NCI-H524 treated with DMSO at 0.1 percent for 48 hours (cell line): ENCODE measurements at regions not wholly inside any gene's neighbourhood (a gene's known extent, or its start where the extent isn't known, plus 50 kb on each side); places are given as distances from the start of the nearest gene placed in this dataset.
"Not testable (repeated sequence)": the region's sequence is repeated elsewhere in the genome, so short reads cannot be mapped to it uniquely, and the experiment has no call there.

Experiments
- DNase-seq: peaks from one replicate; lab custom pipeline; 2025; lab: John Stamatoyannopoulos, UW

DNA sequence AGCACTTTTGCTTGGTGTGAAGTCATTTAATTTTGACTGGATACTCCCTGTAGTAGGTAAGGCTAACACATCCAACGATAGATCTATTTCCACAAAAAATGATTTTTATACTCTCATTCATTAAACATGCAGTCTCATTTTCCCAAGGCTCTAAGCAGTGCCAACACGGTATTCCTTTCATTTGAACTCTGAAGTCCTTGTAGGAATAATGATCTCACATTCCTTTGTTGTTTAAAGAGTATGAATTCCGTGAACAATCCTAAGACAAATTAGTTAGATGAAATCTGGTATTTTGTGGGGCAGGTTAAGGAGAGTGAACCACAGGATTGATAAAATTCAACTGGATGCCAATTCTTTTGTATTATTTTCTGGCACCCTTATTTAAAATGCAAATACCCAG lies 66.6 kb downstream of the LACC1 start:
- DNase-seq, result no peak

DNA sequence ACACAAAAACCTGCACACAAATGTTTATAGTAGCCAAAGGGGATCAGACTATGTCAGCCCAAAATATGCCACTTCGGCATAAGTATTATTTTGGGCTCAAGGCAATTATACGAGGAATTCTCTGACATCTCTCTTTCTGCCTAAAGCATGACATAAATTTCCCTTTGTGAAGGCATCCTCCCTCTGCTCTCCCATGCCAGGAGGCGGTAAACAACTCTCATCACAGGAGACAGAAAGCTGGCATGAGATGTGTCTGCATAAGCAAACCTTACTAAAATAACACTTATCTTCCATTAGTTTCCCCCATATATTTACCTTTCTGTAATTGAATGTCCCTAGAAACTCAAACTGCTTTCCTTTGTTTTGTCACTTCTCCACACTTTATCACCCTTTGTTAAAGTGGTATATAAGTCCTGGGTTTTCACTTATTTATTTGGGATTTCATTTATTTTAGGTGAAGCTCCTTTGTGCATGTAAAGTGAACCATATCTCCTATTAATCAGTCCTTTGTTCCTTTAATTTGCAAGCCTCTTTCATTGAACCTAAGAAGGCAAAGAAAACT lies 68.3 kb downstream of the LACC1 start:
- no peak for DNase-seq

DNA sequence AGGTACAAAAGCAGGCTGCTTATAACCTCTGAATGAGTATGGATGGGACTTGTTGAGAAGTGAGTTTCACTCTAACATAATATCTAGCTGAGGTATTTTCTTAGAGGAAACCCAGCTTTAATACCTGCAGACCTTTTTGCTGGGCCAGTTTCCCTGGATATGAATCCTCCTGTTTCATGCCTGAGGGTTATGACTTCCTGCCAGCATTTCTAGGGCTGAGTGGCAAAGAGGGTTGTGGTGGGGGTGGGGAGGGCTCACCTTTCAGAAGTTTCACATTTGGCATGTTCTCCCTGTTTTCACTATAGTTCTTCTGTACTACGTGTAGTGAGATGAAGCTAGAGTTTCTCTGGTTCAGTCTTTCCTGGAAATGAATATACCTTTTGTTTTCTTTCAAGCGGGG lies 73.7 kb downstream of the LACC1 start:
- no peak for DNase-seq

DNA sequence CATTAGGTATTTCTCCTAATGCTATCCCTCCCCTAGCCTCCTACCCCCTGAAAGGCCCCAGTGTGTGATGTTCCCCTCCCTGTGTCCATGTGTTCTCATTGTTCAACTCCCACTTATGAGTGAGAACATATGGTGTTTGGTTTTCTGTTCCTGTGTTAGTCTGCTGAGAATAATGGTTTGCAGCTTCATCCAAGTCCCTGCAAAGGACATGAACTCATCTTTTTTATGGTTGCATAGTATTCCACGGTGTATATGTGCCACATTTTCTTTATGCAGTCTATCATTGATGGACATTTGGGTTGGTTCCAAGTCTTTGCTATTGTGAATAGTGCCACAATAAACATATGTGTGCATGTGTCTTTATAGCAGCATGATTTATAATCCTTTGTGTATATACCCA lies 77.3 kb downstream of the LACC1 start:
- DNase-seq, result not testable (repeated sequence)

DNA sequence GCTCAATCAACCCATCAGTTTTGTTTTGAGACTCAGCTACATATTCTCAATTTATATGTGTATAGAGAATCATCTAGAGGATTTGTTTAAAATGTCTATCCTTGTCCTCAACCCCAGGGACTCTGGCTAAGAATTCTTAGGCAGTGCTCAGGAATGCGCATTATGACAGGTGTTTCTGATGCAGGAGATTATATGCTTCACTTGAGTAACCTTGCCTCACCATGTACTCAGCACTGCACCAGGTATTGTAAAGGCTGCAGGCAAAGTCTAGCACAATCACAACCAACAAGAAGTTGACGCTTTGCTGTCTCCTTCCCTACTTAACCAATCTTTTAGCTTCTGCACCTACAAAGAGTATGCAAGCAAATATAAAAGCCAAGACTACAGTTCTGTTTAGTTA lies 79.6 kb downstream of the LACC1 start:
- DNase-seq, result no peak

DNA sequence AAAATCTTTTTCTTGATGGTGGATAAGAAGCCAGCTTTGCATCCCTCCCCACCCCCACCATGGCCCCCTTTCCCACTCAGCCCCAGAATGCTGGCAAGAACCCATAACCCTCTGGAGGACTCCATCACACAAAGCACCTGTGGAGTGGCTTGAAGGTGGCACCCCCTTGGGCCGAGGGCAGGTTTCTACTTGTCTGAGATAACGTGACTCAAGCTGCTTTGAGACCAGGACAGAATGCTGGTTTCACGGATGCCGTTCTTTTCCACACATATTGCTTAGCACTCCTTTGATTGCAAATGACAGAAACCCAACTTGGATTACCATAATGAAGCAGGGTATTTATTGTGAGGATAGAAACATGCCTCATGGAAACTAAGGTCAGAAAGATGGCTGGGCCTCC lies 82.2 kb downstream of the LACC1 start:
- DNase-seq, result no peak

DNA sequence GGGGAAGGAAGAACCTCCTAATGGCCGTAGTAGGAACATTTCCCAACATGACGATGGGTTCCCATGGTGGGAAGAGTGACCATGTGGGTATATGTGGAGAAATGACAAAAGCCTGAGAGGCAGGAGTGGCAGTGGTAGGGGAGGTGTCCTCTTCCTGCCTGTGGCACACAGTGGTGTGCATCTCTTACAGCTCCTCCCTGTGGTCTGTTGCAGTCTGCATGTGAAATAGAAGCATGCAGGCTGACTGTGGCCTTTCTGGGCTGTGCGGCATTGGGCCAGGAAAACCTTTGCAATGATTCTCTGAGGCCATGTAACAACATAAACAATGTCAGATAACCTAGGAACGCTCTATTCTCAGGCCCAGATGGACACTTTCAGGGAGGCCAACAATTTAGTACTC lies 84.0 kb downstream of the LACC1 start:
- no peak for DNase-seq

DNA sequence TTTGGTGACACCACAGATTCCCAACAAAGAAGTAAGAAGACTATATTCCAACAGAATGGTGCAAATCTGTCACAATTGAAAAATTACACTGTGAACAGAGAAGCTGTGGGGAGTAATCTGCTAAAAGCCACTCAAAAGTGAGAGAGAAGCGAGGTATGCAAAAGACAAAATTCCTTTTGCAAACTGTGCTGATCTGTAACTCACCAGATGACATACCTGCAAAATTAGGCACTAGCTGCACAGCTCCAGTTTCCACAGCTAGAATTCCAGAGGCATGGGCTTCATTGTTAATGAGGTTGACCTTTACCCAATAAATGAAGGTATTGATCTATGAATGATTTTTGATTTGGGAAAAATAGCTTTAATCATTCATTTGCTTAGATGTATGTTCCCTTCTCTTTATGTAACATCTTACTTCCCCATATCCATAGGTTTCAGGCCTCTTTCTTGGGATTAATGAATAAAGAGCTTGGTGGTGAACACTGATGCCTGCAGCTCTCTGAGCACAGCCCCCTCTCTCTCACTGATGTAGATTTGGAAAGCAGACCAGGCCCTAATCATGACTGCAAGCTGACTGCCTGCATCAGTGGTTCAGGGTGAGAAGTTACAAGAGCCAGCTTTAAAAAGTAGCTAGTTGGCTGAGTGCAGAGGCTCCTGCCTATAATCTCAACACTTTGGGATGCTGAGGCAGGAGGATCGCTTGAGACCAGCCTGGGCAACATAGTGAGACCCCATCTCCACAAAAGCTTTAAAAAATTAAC lies 85.2 kb downstream of the LACC1 start:
- DNase-seq, result no peak

DNA sequence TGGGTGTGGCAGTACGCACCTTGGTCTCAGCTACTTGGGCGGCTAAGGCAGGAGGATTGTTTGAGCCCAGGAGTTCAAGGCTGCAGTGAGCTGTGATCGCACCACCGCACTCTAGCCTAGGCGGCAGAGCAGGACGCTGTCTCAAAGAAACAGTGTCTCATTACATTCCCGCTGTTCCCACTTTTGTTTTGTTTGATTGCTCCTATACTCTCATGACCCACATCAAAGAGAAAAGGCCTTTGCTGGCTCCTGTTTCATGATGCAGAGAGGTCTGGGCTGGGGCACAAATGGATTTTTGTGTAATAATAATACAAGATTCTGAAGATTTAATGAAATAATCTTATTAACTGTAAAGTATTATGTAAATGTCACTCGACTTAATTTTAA lies 85.7 kb downstream of the LACC1 start:
- DNase-seq, result no peak

DNA sequence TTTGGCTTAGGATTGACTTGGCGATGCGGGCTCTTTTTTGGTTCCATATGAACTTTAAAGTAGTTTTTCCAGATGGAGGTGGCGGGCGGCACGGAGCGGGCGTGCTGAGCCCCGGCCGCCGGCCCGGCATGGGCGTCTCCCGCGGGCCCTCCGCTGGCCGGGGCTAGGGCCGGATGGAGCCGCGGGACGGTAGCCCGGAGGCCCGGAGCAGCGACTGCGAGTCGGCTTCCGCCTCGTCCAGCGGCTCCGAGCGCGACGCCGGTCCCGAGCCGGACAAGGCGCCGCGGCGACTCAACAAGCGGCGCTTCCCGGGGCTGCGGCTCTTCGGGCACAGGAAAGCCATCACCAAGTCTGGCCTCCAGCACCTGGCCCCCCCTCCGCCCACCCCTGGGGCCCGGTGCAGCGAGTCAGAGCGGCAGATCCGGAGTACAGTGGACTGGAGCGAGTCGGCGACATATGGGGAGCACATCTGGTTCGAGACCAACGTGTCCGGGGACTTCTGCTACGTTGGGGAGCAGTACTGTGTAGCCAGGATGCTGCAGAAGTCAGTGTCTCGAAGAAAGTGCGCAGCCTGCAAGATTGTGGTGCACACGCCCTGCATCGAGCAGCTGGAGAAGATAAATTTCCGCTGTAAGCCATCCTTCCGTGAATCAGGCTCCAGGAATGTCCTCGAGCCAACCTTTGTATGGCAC lies 88.7 kb downstream of the LACC1 start:
- DNase-seq, result not testable (repeated sequence)

DNA sequence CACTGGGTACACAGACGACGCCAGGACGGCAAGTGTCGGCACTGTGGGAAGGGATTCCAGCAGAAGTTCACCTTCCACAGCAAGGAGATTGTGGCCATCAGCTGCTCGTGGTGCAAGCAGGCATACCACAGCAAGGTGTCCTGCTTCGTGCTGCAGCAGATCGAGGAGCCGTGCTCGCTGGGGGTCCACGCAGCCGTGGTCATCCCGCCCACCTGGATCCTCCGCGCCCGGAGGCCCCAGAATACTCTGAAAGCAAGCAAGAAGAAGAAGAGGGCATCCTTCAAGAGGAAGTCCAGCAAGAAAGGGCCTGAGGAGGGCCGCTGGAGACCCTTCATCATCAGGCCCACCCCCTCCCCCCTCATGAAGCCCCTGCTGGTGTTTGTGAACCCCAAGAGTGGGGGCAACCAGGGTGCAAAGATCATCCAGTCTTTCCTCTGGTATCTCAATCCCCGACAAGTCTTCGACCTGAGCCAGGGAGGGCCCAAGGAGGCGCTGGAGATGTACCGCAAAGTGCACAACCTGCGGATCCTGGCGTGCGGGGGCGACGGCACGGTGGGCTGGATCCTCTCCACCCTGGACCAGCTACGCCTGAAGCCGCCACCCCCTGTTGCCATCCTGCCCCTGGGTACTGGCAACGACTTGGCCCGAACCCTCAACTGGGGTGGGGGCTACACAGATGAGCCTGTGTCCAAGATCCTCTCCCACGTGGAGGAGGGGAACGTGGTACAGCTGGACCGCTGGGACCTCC lies 89.4 kb downstream of the LACC1 start:
- not testable (repeated sequence) for DNase-seq

DNA sequence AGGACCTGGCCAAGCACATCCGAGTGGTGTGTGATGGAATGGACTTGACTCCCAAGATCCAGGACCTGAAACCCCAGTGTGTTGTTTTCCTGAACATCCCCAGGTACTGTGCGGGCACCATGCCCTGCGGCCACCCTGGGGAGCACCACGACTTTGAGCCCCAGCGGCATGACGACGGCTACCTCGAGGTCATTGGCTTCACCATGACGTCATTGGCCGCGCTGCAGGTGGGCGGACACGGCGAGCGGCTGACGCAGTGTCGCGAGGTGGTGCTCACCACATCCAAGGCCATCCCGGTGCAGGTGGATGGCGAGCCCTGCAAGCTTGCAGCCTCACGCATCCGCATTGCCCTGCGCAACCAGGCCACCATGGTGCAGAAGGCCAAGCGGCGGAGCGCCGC lies 90.2 kb downstream of the LACC1 start:
- not testable (repeated sequence) for DNase-seq

DNA sequence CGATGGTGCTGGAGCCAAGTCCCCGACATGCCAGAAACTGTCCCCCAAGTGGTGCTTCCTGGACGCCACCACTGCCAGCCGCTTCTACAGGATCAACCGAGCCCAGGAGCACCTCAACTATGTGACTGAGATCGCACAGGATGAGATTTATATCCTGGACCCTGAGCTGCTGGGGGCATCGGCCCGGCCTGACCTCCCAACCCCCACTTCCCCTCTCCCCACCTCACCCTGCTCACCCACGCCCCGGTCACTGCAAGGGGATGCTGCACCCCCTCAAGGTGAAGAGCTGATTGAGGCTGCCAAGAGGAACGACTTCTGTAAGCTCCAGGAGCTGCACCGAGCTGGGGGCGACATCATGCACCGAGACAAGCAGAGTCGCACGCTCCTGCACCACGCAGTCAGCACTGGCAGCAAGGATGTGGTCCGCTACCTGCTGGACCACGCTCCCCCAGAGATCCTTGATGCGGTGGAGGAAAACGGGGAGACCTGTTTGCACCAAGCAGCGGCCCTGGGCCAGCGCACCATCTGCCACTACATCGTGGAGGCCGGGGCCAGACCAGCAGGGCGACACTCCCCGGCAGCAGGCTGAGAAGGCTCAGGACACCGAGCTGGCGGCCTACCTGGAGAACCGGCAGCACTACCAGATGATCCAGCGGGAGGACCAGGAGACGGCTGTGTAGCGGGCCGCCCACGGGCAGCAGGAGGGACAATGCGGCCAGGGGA lies 91.0 kb downstream of the LACC1 start:
- DNase-seq, result not testable (repeated sequence)

DNA sequence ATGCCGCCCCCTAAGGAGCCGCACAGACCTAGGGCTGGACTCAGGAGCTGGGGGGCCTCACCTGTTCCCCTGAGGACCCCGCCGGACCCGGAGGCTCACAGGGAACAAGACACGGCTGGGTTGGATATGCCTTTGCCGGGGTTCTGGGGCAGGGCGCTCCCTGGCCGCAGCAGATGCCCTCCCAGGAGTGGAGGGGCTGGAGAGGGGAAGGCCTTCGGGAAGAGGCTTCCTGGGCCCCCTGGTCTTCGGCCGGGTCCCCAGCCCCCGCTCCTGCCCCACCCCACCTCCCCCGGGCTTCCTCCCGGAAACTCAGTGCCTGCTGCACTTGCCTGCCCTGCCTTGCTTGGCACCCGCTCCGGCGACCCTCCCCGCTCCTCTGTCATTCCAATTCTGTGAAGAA lies 91.6 kb downstream of the LACC1 start:
- DNase-seq, result not testable (repeated sequence)

DNA sequence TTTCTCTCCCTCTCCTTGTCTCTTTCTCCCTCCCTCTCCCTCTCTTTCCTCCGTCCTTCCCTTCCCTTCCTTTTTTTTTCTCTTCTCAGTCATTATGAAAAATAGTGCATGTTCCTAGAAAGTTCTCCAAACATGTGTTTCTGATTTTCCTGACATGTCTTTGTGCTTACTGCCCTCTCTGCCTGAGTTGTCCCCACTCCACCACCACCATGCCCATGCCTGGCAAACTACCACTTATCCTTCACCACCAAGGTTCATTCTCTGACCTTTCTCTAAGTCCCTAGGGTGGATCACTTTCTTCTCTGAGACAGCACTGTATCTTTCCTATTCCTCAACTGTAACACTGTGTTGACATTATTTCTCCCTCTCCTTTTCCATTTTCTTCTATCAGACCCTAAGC lies 98.2 kb downstream of the LACC1 start:
- no peak for DNase-seq

DNA sequence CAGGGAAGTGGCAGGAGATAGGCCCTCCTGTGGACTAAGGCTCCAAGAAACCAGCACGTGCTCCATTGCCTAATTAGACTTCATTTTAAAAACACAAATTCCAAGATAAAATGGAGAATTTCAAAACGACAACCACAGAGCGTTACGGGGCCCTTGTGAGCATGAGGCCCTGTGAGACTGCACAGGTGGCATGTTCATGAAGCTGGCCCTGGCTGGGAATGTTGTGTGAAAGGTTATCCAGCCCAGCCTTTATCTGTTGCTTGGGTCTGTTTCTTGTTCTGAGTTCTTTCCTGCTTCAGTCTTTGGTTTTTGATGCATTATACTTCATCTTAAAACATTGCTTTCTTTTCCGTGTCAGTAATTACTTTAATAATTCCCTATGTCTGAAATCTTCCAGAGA lies 99.0 kb downstream of the LACC1 start:
- no peak for DNase-seq

DNA sequence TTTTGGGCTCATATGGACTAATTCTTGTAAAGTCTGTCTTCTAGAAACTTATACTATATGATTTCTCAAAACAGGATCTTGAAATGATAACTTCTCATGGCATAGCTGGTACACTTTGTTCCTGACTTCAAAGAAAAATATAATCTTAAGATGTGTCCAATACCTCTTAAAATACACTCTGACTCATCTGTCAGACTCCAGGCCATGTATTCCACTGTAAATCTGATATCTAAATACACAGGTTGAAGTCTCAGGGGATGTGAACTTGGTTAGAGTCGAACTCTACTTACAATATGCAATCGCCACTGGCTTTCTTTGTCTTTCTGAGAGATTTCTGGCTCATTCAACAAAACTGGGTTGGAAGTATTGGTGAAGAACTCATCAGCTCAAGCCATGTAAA lies 99.8 kb downstream of the LACC1 start:
- no peak for DNase-seq

DNA sequence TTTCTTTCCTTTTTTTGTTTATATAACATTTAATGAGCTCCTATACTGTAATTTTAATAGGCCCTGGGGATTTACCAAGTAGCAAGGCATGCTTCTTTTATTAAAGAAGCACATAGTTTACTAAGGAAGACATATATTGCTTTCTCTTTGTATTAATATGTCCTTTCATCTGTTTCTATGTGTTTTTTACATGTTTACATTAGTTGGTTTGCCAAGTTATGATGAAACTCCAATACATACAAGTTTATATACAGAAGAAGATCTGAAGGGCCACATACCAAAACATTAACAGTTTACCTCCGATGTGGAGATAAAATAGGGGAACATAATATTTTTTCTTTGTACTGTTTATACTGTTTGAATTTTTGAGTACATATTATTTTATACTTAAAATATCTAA lies 100.9 kb downstream of the LACC1 start:
- DNase-seq, result no peak

DNA sequence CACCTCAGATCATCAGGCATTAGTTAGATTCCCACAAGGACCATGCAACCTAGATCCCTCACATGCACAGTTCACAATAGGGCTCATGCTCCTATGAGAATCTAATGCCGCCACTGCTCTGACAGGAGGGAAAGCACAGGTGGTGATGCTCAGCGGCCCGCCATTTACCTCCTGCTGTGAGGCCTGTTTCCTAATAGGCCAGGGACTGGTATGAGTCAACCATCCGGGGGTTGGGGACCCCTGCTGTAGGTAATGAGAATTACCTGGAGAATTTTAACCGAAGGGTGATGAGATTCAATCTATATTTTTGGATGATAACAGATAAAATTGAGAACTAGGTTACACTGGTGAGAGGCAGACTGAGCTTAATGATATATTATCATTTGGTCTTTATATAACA lies 101.4 kb downstream of the LACC1 start:
- DNase-seq, result no peak

DNA sequence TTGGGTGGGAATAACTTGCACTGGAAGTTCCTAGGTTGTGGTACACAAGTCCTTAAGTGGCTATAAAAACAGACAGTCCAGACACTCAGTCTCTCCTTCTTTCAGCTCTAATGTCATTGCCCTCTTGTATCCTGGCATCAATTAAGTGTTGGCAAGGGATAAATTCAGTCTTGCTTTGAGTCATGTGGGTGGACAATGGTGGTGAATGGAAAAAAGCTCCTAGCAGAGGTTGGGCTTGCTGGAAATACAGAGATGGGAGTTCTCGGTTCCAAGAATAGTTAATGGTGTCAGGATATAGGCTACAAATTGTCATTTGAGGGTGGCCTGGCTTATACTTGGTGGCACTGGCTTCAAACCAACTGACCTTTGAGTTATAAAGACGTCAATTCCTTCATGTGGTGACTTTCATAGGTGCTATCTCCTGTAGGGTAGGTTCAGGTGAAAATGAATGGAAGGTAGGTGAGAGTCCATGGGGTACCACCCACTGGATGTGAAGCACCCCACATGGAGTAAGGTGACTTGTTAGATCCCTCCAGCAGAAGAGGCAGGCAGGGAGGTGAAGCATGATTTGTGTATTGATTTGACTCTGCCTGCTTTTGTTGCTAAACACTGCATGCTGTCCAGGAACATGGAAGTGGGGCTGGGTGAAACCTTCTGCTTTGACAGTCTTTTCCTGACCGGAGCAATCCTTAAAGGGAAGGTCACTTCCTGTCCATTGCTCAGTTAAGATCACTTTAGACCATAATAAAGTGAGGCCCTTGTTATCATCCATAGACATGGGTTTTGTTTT lies 102.0 kb downstream of the LACC1 start:
- DNase-seq, result no peak

DNA sequence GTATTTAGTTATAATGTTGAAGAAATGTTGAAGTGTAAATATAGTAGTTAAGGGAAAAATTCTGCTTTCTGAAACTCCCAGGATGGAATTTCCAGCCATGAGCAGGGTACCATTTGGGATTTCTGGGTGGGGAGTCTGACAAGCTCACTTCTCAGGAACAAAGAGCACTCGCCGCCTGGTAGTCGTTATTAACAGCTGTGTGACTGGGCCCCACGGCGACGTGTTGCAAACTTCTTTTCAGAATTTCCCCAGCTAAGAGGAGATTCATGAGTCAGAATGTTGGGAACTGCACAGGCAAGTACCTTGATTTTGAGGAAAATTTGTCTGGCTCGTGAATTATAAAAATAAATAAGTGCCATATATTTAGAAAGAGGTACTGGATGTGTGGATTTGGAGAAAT lies 103.7 kb downstream of the LACC1 start:
- no peak for DNase-seq
